ENCODE measurements at regions not wholly inside any gene's neighbourhood (a gene's known extent, or its start where the extent isn't known, plus 50 kb on each side); places are given as distances from the start of the nearest gene placed in this dataset.

GRCh38 chr2:34492561-34493455 lies 893.7 kb upstream of the FAM98A start:
- DNase-seq: no peak

- no peak for DNase-seq
Measured at GRCh38 chr2:34486965-34487364, 887.9 kb upstream of the FAM98A start.

GRCh38 chr2:34481542-34481941 lies 882.4 kb upstream of the FAM98A start:
- DNase-seq: no peak

- no peak for DNase-seq
Measured at GRCh38 chr2:34480366-34480765, 881.3 kb upstream of the FAM98A start.

GRCh38 chr2:34475156-34475555 lies 876.1 kb upstream of the FAM98A start:
- DNase-seq: no peak

GRCh38 chr2:34474646-34475045 lies 875.5 kb upstream of the FAM98A start:
- DNase-seq: no peak

- DNase-seq: no peak
Measured at GRCh38 chr2:34447097-34447496, 848.0 kb upstream of the FAM98A start.

- no peak for DNase-seq
Measured at GRCh38 chr2:34423301-34423700, 824.2 kb upstream of the FAM98A start.

GRCh38 chr2:34419856-34420255 lies 820.8 kb upstream of the FAM98A start:
- no peak for DNase-seq

- DNase-seq: no peak
Measured at GRCh38 chr2:34416856-34417255, 817.8 kb upstream of the FAM98A start.

GRCh38 chr2:34414856-34415255 lies 815.8 kb upstream of the FAM98A start:
- no peak for DNase-seq

GRCh38 chr2:34408100-34408499 lies 809.0 kb upstream of the FAM98A start:
- no peak for DNase-seq

- no peak for DNase-seq
Measured at GRCh38 chr2:34403512-34403911, 804.4 kb upstream of the FAM98A start.

- DNase-seq: no peak
Measured at GRCh38 chr2:34402376-34402775, 803.3 kb upstream of the FAM98A start.

- no peak for DNase-seq
Measured at GRCh38 chr2:34401186-34401585, 802.1 kb upstream of the FAM98A start.

- DNase-seq: no peak
Measured at GRCh38 chr2:34388446-34388845, 789.3 kb upstream of the FAM98A start.

- no peak for DNase-seq
Measured at GRCh38 chr2:34387536-34387935, 788.4 kb upstream of the FAM98A start.

GRCh38 chr2:34379586-34379985 lies 780.5 kb upstream of the FAM98A start:
- DNase-seq: no peak

- DNase-seq: no peak
Measured at GRCh38 chr2:34373586-34374233, 774.6 kb upstream of the FAM98A start.

GRCh38 chr2:34372967-34373366 lies 773.9 kb upstream of the FAM98A start:
- no peak for DNase-seq

GRCh38 chr2:34371711-34372110 lies 772.6 kb upstream of the FAM98A start:
- no peak for DNase-seq

GRCh38 chr2:34368304-34368703 lies 769.2 kb upstream of the FAM98A start:
- no peak for DNase-seq

GRCh38 chr2:34365932-34366331 lies 766.8 kb upstream of the FAM98A start:
- no peak for DNase-seq

GRCh38 chr2:34365512-34365911 lies 766.4 kb upstream of the FAM98A start:
- DNase-seq: no peak
